H7 (cell line): ENCODE measurements at regions not wholly inside any gene's neighbourhood (a gene's known extent, or its start where the extent isn't known, plus 50 kb on each side); places are given as distances from the start of the nearest gene placed in this dataset.

Source experiments
- DNase-seq: peaks from one replicate; pipeline ENCODE4 v3.0.0; 2012
- H3K27me3 ChIP-seq: 2 replicates; pipeline ENCODE4 v1.6.0; 2011; ENCODE audit warnings: mild to moderate bottlenecking, low read length; ENCODE audit not compliant: control insufficient read depth, insufficient read depth
- H3K36me3 ChIP-seq: replicated peaks from 2 replicates; pipeline ENCODE4 v1.5.1; 2011; ENCODE audit warnings: low read length; ENCODE audit not compliant: control insufficient read depth, insufficient read depth
- H3K4me3 ChIP-seq: 2 replicates; pipeline ENCODE4 v1.5.1; 2011; ENCODE audit warnings: low read depth, mild to moderate bottlenecking, control low read depth, low read length, moderate library complexity; ENCODE audit not compliant: insufficient read depth

- Histone ChIP-seq H3K36me3 (no peaks in the 10 kb centered on the region), H3K27me3 (no peaks in the 10 kb centered on the region), H3K4me3 (no peak overlapping the region)
- DNase-seq = no peak
Measured at GRCh38 chr12:83664650-83665049, 977.9 kb downstream of the TMTC2 start.

GRCh38 chr12:83660727-83661358 is 974.1 kb downstream of the TMTC2 start:
- H3K36me3 ChIP-seq = no peaks in the 10 kb centered on the region
- H3K4me3 ChIP-seq = no peak overlapping the region
- DNase-seq = no peak
- no peaks in the 10 kb centered on the region for H3K27me3 ChIP-seq

GRCh38 chr12:83659321-83659720 is 972.6 kb downstream of the TMTC2 start:
- no peak for DNase-seq
- no peak overlapping the region for H3K4me3 ChIP-seq
- no peaks in the 10 kb centered on the region for H3K27me3 ChIP-seq
- H3K36me3 ChIP-seq = no peaks in the 10 kb centered on the region

GRCh38 chr12:83656004-83656403 is 969.3 kb downstream of the TMTC2 start:
- Histone ChIP-seq H3K4me3 (no peak overlapping the region), H3K36me3 (no peaks in the 10 kb centered on the region), H3K27me3 (no peaks in the 10 kb centered on the region)
- DNase-seq = no peak

- H3K4me3 ChIP-seq = no peak overlapping the region
- no peaks in the 10 kb centered on the region for H3K36me3 ChIP-seq
- DNase-seq = no peak
- no peaks in the 10 kb centered on the region for H3K27me3 ChIP-seq
Measured at GRCh38 chr12:83642205-83642604, 955.5 kb downstream of the TMTC2 start.

- no peak for DNase-seq
- no peaks in the 10 kb centered on the region for H3K27me3 ChIP-seq
- no peaks in the 10 kb centered on the region for H3K36me3 ChIP-seq
Measured at GRCh38 chr12:83641789-83642188, 955.1 kb downstream of the TMTC2 start.

GRCh38 chr12:83634726-83635267 is 948.1 kb downstream of the TMTC2 start:
- Histone ChIP-seq H3K4me3 (no peak overlapping the region), H3K36me3 (no peaks in the 10 kb centered on the region), H3K27me3 (no peaks in the 10 kb centered on the region)
- no peak for DNase-seq

More at GRCh38 chr12:83641789-83642188, 955.1 kb downstream of the TMTC2 start:
- no peak overlapping the region for H3K4me3 ChIP-seq

- DNase-seq = no peak
- H3K27me3 ChIP-seq = no peaks in the 10 kb centered on the region
- H3K36me3 ChIP-seq = no peaks in the 10 kb centered on the region
- no peak overlapping the region for H3K4me3 ChIP-seq
Measured at GRCh38 chr12:83630526-83630925, 943.8 kb downstream of the TMTC2 start.

GRCh38 chr12:83629931-83630330 is 943.2 kb downstream of the TMTC2 start:
- Histone ChIP-seq H3K36me3 (no peaks in the 10 kb centered on the region), H3K4me3 (no peak overlapping the region), H3K27me3 (no peaks in the 10 kb centered on the region)
- DNase-seq = no peak

- Histone ChIP-seq H3K36me3 (no peaks in the 10 kb centered on the region), H3K4me3 (no peak overlapping the region), H3K27me3 (no peaks in the 10 kb centered on the region)
- DNase-seq = no peak
Measured at GRCh38 chr12:83622205-83622604, 935.5 kb downstream of the TMTC2 start.

- Histone ChIP-seq H3K4me3 (no peak overlapping the region), H3K36me3 (no peaks in the 10 kb centered on the region), H3K27me3 (no peaks in the 10 kb centered on the region)
- DNase-seq = no peak
Measured at GRCh38 chr12:83619973-83620372, 933.3 kb downstream of the TMTC2 start.

GRCh38 chr12:83615152-83615551 is 928.4 kb downstream of the TMTC2 start:
- DNase-seq = no peak
- no peak overlapping the region for H3K4me3 ChIP-seq
- H3K27me3 ChIP-seq = no peaks in the 10 kb centered on the region
- no peaks in the 10 kb centered on the region for H3K36me3 ChIP-seq

GRCh38 chr12:83613586-83614110 is 926.9 kb downstream of the TMTC2 start:
- H3K27me3 ChIP-seq = no peaks in the 10 kb centered on the region
- H3K36me3 ChIP-seq = no peaks in the 10 kb centered on the region
- no peak overlapping the region for H3K4me3 ChIP-seq
- DNase-seq = no peak

GRCh38 chr12:83603106-83603505 is 916.4 kb downstream of the TMTC2 start:
- no peaks in the 10 kb centered on the region for H3K27me3 ChIP-seq
- no peaks in the 10 kb centered on the region for H3K36me3 ChIP-seq
- DNase-seq = no peak
- no peak overlapping the region for H3K4me3 ChIP-seq

GRCh38 chr12:83575326-83575725 is 888.6 kb downstream of the TMTC2 start:
- H3K27me3 ChIP-seq = no peaks in the 10 kb centered on the region
- H3K4me3 ChIP-seq = no peak overlapping the region
- H3K36me3 ChIP-seq = no peaks in the 10 kb centered on the region
- DNase-seq = no peak
